Colonic mucosa (tissue), 4 donors: ENCODE measurements at regions not wholly inside any gene's neighbourhood (a gene's known extent, or its start where the extent isn't known, plus 50 kb on each side); places are given as distances from the start of the nearest gene placed in this dataset.
A peak's percentile ranks its signal among the peaks of the same experiment; 100 is the strongest.

Experiments
- DNase-seq: peaks from one replicate; pipeline ENCODE4 v3.0.0-alpha.2; 2020
- H3K27ac ChIP-seq: fragments of 200-600 bp; one replicate; pipeline ENCODE4 v1.8.0; 2021
- H3K27me3 ChIP-seq: fragments of 200-600 bp; one replicate; pipeline ENCODE4 v1.8.0; 2021
- H3K36me3 ChIP-seq: fragments of 200-600 bp; one replicate; pipeline ENCODE4 v1.8.0; 2021
- H3K4me1 ChIP-seq: fragments of 200-600 bp; one replicate; pipeline ENCODE4 v1.8.0; 2021; ENCODE audit warnings: mild to moderate bottlenecking
- H3K4me3 ChIP-seq: fragments of 200-600 bp; one replicate; pipeline ENCODE4 v1.8.0; 2021
- H3K9ac ChIP-seq, 2 donors: one replicate each; pipeline ENCODE4 v1.7.0; 2013; ENCODE audit warnings: control low read depth in 2 of 2, low read depth in 2 of 2, low read length in 2 of 2
- H3K9me3 ChIP-seq: fragments of 200-600 bp; one replicate; pipeline ENCODE4 v1.8.0; 2021
- intact Hi-C: fragments of 100-400 bp; cut with DNase I; formaldehyde crosslinking; loops from one replicate; pipeline ENCODE4 v1.14.1; 2022
- TF ChIP-seq, protein P1 (sequence below): fragments of 200-600 bp; IDR thresholded peaks from one replicate; pipeline ENCODE4 v1.8.0; 2022; ENCODE audit warnings: antibody characterized with exemption, mild to moderate bottlenecking
- donor health status: healthy.
- donor health status: DM: no; HTN: no; CAD: no.
- donor health status: DM: no; HTN: no; CAD: no.

GRCh38 chr4:54542540-54543041 is 115.2 kb upstream of the KIT start:
- Histone ChIP-seq H3K9ac (no peak overlapping the region), H3K9me3 (no peaks in the 10 kb centered on the region), H3K27ac (no peak overlapping the region), H3K4me1 (no peaks in the 10 kb centered on the region), H3K4me3 (no peak overlapping the region), H3K27me3 (no peaks in the 10 kb centered on the region), H3K36me3 (no peaks in the 10 kb centered on the region)
- DNase-seq, result no peak
- TF ChIP-seq, protein P1, sequence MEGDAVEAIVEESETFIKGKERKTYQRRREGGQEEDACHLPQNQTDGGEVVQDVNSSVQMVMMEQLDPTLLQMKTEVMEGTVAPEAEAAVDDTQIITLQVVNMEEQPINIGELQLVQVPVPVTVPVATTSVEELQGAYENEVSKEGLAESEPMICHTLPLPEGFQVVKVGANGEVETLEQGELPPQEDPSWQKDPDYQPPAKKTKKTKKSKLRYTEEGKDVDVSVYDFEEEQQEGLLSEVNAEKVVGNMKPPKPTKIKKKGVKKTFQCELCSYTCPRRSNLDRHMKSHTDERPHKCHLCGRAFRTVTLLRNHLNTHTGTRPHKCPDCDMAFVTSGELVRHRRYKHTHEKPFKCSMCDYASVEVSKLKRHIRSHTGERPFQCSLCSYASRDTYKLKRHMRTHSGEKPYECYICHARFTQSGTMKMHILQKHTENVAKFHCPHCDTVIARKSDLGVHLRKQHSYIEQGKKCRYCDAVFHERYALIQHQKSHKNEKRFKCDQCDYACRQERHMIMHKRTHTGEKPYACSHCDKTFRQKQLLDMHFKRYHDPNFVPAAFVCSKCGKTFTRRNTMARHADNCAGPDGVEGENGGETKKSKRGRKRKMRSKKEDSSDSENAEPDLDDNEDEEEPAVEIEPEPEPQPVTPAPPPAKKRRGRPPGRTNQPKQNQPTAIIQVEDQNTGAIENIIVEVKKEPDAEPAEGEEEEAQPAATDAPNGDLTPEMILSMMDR, result no peak
- intact Hi-C loops, result no loop called here

DNA sequence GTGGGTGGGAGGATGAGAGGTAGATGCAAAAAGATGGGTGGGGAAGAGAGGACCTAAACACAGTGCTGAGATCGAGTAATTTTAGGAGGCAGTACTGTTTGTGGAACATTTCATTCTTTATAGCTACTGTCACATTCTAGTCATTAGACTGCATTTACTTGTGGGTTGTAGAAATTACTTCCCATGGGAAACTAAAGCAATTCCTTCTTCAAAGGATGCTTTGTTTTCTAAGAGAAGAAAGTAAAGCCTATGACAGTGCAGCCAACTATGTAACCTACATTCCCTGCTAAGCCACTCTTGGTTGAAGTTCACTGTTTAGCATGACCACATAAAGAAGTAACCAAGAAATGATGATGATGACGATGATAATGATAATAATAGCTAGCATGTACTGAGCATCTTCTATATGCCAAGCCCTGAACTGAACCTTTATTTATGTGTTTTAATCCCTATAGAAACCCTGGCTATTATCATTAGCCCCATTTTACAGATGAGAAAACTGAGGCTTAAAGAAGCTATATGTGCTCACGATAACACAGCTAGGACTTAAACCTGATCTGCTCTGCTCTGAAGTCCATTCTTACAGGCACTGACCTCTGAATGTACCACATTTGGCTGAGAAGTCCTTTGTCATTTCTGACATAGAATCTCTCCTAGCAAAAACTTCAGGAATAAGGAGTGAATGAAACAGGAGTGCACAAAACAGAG is 114.5 kb upstream of the KIT start:
- no peaks in the 10 kb centered on the region for H3K9me3 ChIP-seq
- TF ChIP-seq, protein P1, result no peak
- H3K4me3 ChIP-seq, result no peak overlapping the region
- intact Hi-C loops, result no loop called here
- H3K27me3 ChIP-seq, result no peaks in the 10 kb centered on the region
- no peak for DNase-seq
- H3K4me1 ChIP-seq, result no peaks in the 10 kb centered on the region
- no peak overlapping the region for H3K9ac ChIP-seq
- no peak overlapping the region for H3K27ac ChIP-seq
- H3K36me3 ChIP-seq, result no peaks in the 10 kb centered on the region

- Histone ChIP-seq H3K36me3 (no peaks in the 10 kb centered on the region), H3K9ac (no peak overlapping the region)
These were observed 111.9 kb upstream of the KIT start for GRCh38 chr4:54545663-54546424.

GRCh38 chr4:54547299-54548097 is 110.3 kb upstream of the KIT start:
- H3K27ac ChIP-seq, result peak overlapping the region; percentile 76
- H3K9me3 ChIP-seq, result no peaks in the 10 kb centered on the region
- H3K4me1 ChIP-seq, result no peaks in the 10 kb centered on the region
- H3K4me3 ChIP-seq, result no peak overlapping the region
- H3K36me3 ChIP-seq, result no peaks in the 10 kb centered on the region
- intact Hi-C loops, result no loop called here
- H3K27me3 ChIP-seq, result no peaks in the 10 kb centered on the region
- peak overlapping the region in 1 of 2 donors; percentile 7 for H3K9ac ChIP-seq
- peak; percentile 72 for DNase-seq
- TF ChIP-seq, protein P1, result no peak

More at GRCh38 chr4:54545663-54546424, 111.9 kb upstream of the KIT start:
- H3K27me3 ChIP-seq, result no peaks in the 10 kb centered on the region
- intact Hi-C loops, result no loop called here
- no peak for DNase-seq
- no peaks in the 10 kb centered on the region for H3K4me1 ChIP-seq
- H3K9me3 ChIP-seq, result no peaks in the 10 kb centered on the region
- no peak overlapping the region for H3K27ac ChIP-seq
- H3K4me3 ChIP-seq, result no peak overlapping the region
- TF ChIP-seq, protein P1, result no peak

GRCh38 chr4:54548098-54548620 is 109.6 kb upstream of the KIT start:
- TF ChIP-seq, protein P1, result no peak
- Histone ChIP-seq H3K27ac (peak overlapping the region; percentile 76), H3K9me3 (no peaks in the 10 kb centered on the region), H3K4me1 (no peaks in the 10 kb centered on the region), H3K27me3 (no peaks in the 10 kb centered on the region), H3K9ac (no peak overlapping the region), H3K4me3 (no peak overlapping the region), H3K36me3 (no peaks in the 10 kb centered on the region)
- no peak for DNase-seq
- intact Hi-C loops, result no loop called here
